ENCODE measurements at regions not wholly inside any gene's neighbourhood (a gene's known extent, or its start where the extent isn't known, plus 50 kb on each side); places are given as distances from the start of the nearest gene placed in this dataset.

DNA sequence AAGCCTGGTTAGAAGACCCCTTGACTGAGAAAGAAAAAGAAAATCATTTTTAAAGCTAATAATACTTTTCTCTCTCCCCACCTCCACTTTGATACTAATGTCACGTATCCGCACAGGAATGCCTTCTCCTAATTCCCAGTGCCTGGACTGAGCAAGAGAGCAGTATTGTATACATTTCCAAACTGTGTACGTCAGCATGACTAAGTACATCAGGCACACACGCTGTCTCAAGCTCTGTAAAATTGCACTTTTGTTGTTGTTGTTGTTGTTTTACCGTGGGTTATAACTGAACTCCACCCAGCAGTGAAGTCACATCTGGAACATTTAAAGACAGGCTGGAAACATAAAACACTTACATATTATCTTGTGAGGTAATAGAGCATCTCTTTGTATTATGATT, 407.6 kb downstream of the DNAH5 start:
- TF ChIP-seq, protein P1, sequence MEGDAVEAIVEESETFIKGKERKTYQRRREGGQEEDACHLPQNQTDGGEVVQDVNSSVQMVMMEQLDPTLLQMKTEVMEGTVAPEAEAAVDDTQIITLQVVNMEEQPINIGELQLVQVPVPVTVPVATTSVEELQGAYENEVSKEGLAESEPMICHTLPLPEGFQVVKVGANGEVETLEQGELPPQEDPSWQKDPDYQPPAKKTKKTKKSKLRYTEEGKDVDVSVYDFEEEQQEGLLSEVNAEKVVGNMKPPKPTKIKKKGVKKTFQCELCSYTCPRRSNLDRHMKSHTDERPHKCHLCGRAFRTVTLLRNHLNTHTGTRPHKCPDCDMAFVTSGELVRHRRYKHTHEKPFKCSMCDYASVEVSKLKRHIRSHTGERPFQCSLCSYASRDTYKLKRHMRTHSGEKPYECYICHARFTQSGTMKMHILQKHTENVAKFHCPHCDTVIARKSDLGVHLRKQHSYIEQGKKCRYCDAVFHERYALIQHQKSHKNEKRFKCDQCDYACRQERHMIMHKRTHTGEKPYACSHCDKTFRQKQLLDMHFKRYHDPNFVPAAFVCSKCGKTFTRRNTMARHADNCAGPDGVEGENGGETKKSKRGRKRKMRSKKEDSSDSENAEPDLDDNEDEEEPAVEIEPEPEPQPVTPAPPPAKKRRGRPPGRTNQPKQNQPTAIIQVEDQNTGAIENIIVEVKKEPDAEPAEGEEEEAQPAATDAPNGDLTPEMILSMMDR (IDR thresholded peaks at IDR 0.05), result no peak
- TF ChIP-seq EP300 (IDR thresholded peaks at IDR 0.05) (no peak), POLR2A (IDR thresholded peaks at IDR 0.05) (no peak)
